ENCODE measurements at regions not wholly inside any gene's neighbourhood (a gene's known extent, or its start where the extent isn't known, plus 50 kb on each side); places are given as distances from the start of the nearest gene placed in this dataset.

DNA sequence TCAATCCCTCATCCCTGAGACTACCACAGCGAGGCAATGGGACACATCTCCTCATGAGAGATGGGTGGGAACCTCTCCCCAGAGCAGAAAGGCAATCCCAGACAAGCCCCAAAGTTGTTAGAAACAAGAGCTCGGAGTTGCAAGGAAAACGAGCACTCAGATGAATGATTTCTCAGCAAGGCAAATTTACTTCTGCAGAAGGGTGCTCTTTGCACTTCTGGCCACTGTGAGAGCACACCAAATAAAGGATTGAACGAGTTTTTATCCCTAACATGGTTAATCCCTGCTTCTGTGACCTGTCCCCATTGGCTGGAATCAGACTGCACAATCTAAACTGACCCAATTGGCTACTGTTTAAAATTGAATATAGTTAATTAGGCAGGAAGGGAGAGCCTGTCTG, 339.1 kb upstream of the POU1F1 start:
- H2AFZ ChIP-seq (ENCODE audit: low read depth, low read length): no peak overlapping the region
- H4K20me1 ChIP-seq (ENCODE audit: insufficient read depth, low read length): no peaks in the 10 kb centered on the region
- H3K9ac ChIP-seq (ENCODE audit: low read length): no peak overlapping the region
- H3K27me3 ChIP-seq (ENCODE audit: low read depth, low read length): no peaks in the 10 kb centered on the region
- H3K27ac ChIP-seq (ENCODE audit: low read length): no peak overlapping the region
- H3K36me3 ChIP-seq (replicated peaks; ENCODE audit: low read depth, low read length): peaks cover 3% of the 10 kb centered on the region
- no peak overlapping the region for H3K4me3 ChIP-seq (ENCODE audit: low read length)
- no peaks in the 10 kb centered on the region for H3K79me2 ChIP-seq (ENCODE audit: low read length)
- no peaks in the 10 kb centered on the region for H3K4me1 ChIP-seq (ENCODE audit: low read length)
- peaks cover 10% of the 10 kb centered on the region; the same call in 1 of the 2 replicates for H3K9me3 ChIP-seq (ENCODE audit: insufficient read depth, low read length)
- no peak overlapping the region for H3K4me2 ChIP-seq (ENCODE audit: low read length)
- TF ChIP-seq EZH2phosphoT487 (IDR thresholded peaks at IDR 0.05; ENCODE audit: low read depth): no peak
- TF ChIP-seq, protein P1, sequence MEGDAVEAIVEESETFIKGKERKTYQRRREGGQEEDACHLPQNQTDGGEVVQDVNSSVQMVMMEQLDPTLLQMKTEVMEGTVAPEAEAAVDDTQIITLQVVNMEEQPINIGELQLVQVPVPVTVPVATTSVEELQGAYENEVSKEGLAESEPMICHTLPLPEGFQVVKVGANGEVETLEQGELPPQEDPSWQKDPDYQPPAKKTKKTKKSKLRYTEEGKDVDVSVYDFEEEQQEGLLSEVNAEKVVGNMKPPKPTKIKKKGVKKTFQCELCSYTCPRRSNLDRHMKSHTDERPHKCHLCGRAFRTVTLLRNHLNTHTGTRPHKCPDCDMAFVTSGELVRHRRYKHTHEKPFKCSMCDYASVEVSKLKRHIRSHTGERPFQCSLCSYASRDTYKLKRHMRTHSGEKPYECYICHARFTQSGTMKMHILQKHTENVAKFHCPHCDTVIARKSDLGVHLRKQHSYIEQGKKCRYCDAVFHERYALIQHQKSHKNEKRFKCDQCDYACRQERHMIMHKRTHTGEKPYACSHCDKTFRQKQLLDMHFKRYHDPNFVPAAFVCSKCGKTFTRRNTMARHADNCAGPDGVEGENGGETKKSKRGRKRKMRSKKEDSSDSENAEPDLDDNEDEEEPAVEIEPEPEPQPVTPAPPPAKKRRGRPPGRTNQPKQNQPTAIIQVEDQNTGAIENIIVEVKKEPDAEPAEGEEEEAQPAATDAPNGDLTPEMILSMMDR (IDR thresholded peaks at IDR 0.05; ENCODE audit: low read depth, low read length): no peak

DNA sequence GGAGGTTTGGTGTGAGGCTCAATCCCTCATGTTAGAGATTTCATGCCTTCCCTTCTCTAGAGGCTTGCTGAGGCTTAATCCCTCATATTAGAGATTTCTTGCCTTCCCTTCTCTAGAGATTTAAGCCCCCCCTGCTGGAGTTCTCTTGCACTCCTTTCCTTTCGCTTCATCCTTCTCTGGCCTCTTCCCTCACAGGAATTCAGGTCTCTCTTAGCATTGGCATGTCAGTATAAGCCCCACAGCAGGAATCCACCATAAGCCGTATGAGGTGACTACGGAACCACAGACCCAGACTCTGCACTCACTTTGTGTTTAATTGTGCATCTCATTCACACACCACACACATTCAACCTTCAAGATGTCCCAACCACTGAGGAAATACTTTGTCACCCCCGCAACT, 338.6 kb upstream of the POU1F1 start:
- no peak overlapping the region for H3K4me2 ChIP-seq (ENCODE audit: low read length)
- H4K20me1 ChIP-seq (ENCODE audit: insufficient read depth, low read length): no peaks in the 10 kb centered on the region
- H3K27ac ChIP-seq (ENCODE audit: low read length): no peak overlapping the region
- peaks cover 3% of the 10 kb centered on the region for H3K36me3 ChIP-seq (replicated peaks; ENCODE audit: low read depth, low read length)
- peaks cover 10% of the 10 kb centered on the region; the same call in 1 of the 2 replicates for H3K9me3 ChIP-seq (ENCODE audit: insufficient read depth, low read length)
- H2AFZ ChIP-seq (ENCODE audit: low read depth, low read length): no peak overlapping the region
- no peak overlapping the region for H3K9ac ChIP-seq (ENCODE audit: low read length)
- TF ChIP-seq, protein P1 (IDR thresholded peaks at IDR 0.05; ENCODE audit: low read depth, low read length): no peak
- TF ChIP-seq EZH2phosphoT487 (IDR thresholded peaks at IDR 0.05; ENCODE audit: low read depth): no peak
- no peaks in the 10 kb centered on the region for H3K27me3 ChIP-seq (ENCODE audit: low read depth, low read length)
- no peak overlapping the region for H3K4me3 ChIP-seq (ENCODE audit: low read length)
- no peaks in the 10 kb centered on the region for H3K4me1 ChIP-seq (ENCODE audit: low read length)
- no peaks in the 10 kb centered on the region for H3K79me2 ChIP-seq (ENCODE audit: low read length)

DNA sequence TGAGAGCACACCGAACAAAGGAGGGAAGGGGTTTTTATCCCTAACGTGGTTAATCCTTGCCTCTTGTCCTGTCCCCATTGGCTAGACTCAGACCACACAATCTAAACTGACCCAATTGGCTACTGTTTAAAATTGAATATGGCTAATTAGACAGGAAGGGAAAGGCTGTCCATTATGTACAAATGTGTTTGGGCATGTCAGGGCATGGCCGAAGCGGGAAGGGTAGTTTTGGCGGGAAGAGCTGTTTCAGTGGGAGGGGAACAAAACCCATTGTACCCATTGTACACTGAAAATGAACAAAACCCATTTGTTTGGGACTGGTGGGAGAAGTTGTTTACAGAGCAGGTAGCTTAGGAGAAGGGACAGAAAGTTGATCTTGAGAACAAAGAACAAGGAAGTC, 330.9 kb upstream of the POU1F1 start:
- H3K9ac ChIP-seq (ENCODE audit: low read length): no peak overlapping the region
- H3K79me2 ChIP-seq (ENCODE audit: low read length): no peaks in the 10 kb centered on the region
- 0 out of 2 replicates have a peak, but pooled peaks cover 6% of the 10 kb centered on the region for H3K9me3 ChIP-seq (ENCODE audit: insufficient read depth, low read length)
- no peaks in the 10 kb centered on the region for H3K36me3 ChIP-seq (replicated peaks; ENCODE audit: low read depth, low read length)
- H2AFZ ChIP-seq (ENCODE audit: low read depth, low read length): no peak overlapping the region
- H3K4me3 ChIP-seq (ENCODE audit: low read length): no peak overlapping the region
- H4K20me1 ChIP-seq (ENCODE audit: insufficient read depth, low read length): no peaks in the 10 kb centered on the region
- H3K27me3 ChIP-seq (ENCODE audit: low read depth, low read length): no peaks in the 10 kb centered on the region
- no peaks in the 10 kb centered on the region for H3K4me1 ChIP-seq (ENCODE audit: low read length)
- TF ChIP-seq EZH2phosphoT487 (IDR thresholded peaks at IDR 0.05; ENCODE audit: low read depth): no peak
- TF ChIP-seq, protein P1 (IDR thresholded peaks at IDR 0.05; ENCODE audit: low read depth, low read length): no peak
- no peak overlapping the region for H3K4me2 ChIP-seq (ENCODE audit: low read length)
- H3K27ac ChIP-seq (ENCODE audit: low read length): no peak overlapping the region

DNA sequence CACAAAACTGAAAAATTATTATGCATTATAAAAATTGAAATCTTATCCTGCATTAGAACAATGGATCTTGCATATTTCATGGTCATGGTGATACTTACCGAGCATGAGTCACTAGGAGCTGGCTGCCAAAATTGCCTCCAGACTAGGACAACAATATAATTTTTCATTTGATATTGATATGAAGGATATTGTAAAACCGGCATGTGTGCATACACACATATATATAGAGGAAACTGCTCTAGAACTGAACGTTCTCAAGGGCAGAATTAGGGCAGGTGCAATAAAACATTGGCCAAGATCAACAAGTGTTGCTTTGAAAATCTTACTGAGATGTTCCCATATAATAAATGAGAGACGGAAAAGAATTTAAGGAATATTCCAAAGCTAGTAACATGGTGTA, 319.4 kb upstream of the POU1F1 start:
- H3K4me3 ChIP-seq (ENCODE audit: low read length): no peak overlapping the region
- H3K36me3 ChIP-seq (replicated peaks; ENCODE audit: low read depth, low read length): no peaks in the 10 kb centered on the region
- no peaks in the 10 kb centered on the region for H3K4me1 ChIP-seq (ENCODE audit: low read length)
- no peak for TF ChIP-seq EZH2phosphoT487 (IDR thresholded peaks at IDR 0.05; ENCODE audit: low read depth)
- TF ChIP-seq, protein P1 (IDR thresholded peaks at IDR 0.05; ENCODE audit: low read depth, low read length): no peak
- H2AFZ ChIP-seq (ENCODE audit: low read depth, low read length): no peak overlapping the region
- no peaks in the 10 kb centered on the region for H3K79me2 ChIP-seq (ENCODE audit: low read length)
- H3K9ac ChIP-seq (ENCODE audit: low read length): no peak overlapping the region
- no peaks in the 10 kb centered on the region for H3K27me3 ChIP-seq (ENCODE audit: low read depth, low read length)
- H3K27ac ChIP-seq (ENCODE audit: low read length): no peak overlapping the region
- no peaks in the 10 kb centered on the region for H4K20me1 ChIP-seq (ENCODE audit: insufficient read depth, low read length)
- H3K4me2 ChIP-seq (ENCODE audit: low read length): no peak overlapping the region
- peaks cover 4% of the 10 kb centered on the region; the same call in 1 of the 2 replicates for H3K9me3 ChIP-seq (ENCODE audit: insufficient read depth, low read length)

Measured in OCI-LY3 (cell line).